ENCODE measurements at regions not wholly inside any gene's neighbourhood (a gene's known extent, or its start where the extent isn't known, plus 50 kb on each side); places are given as distances from the start of the nearest gene placed in this dataset.

GRCh38 chr13:40403509-40404241 lies 262.8 kb downstream of the FOXO1 start:
- DNase-seq: no peak

GRCh38 chr13:40404407-40404806 lies 262.0 kb downstream of the FOXO1 start:
- no peak for DNase-seq

GRCh38 chr13:40404967-40405716 lies 261.3 kb downstream of the FOXO1 start:
- no peak for DNase-seq

- DNase-seq: no peak
Observed at GRCh38 chr13:40406405-40407120, 259.9 kb downstream of the FOXO1 start.

- no peak for DNase-seq
Observed at GRCh38 chr13:40407567-40407966, 258.9 kb downstream of the FOXO1 start.

- DNase-seq: no peak
Observed at GRCh38 chr13:40408602-40409001, 257.8 kb downstream of the FOXO1 start.

GRCh38 chr13:40409278-40409677 lies 257.2 kb downstream of the FOXO1 start:
- no peak for DNase-seq

- no peak for DNase-seq
Observed at GRCh38 chr13:40410315-40410714, 256.1 kb downstream of the FOXO1 start.

GRCh38 chr13:40420160-40420740 lies 246.2 kb downstream of the FOXO1 start:
- DNase-seq: no peak

GRCh38 chr13:40422588-40423235 lies 243.7 kb downstream of the FOXO1 start:
- no peak for DNase-seq

GRCh38 chr13:40428354-40428753 lies 238.1 kb downstream of the FOXO1 start:
- DNase-seq: no peak

GRCh38 chr13:40429706-40430545 lies 236.5 kb downstream of the FOXO1 start:
- no peak for DNase-seq

GRCh38 chr13:40432018-40432978 lies 234.1 kb downstream of the FOXO1 start:
- DNase-seq: no peak

GRCh38 chr13:40433001-40433400 lies 233.4 kb downstream of the FOXO1 start:
- DNase-seq: no peak

GRCh38 chr13:40433577-40433976 lies 232.9 kb downstream of the FOXO1 start:
- peak; percentile 18 for DNase-seq

- no peak for DNase-seq
Observed at GRCh38 chr13:40434516-40435397, 231.7 kb downstream of the FOXO1 start.

GRCh38 chr13:40438022-40438680 lies 228.3 kb downstream of the FOXO1 start:
- no peak for DNase-seq

- no peak for DNase-seq
Observed at GRCh38 chr13:40438999-40439797, 227.2 kb downstream of the FOXO1 start.

All from effector CD4-positive, alpha-beta T cell (primary cell).